A172 (cell line): ENCODE measurements at regions not wholly inside any gene's neighbourhood (a gene's known extent, or its start where the extent isn't known, plus 50 kb on each side); places are given as distances from the start of the nearest gene placed in this dataset.

Experiments used
- DNase-seq: peaks from one replicate; pipeline ENCODE4 v3.0.0-alpha.2; 2015; ENCODE audit warnings: low spot score

- DNase-seq = no peak
Measured at GRCh38 chr3:102747611-102748010, 312.8 kb downstream of the ZPLD1 start.

- DNase-seq = no peak
Measured at GRCh38 chr3:102748646-102749045, 313.8 kb downstream of the ZPLD1 start.

GRCh38 chr3:102750322-102750721 is 315.5 kb downstream of the ZPLD1 start:
- no peak for DNase-seq

GRCh38 chr3:102753901-102754300 is 319.1 kb downstream of the ZPLD1 start:
- DNase-seq = no peak

- DNase-seq = no peak
Measured at GRCh38 chr3:102756706-102757105, 321.9 kb downstream of the ZPLD1 start.

- DNase-seq = no peak
Measured at GRCh38 chr3:102757950-102758349, 323.1 kb downstream of the ZPLD1 start.

GRCh38 chr3:102761766-102762165 is 327.0 kb downstream of the ZPLD1 start:
- DNase-seq = no peak

- DNase-seq = no peak
Measured at GRCh38 chr3:102790747-102791325, 356.0 kb downstream of the ZPLD1 start.

- DNase-seq = no peak
Measured at GRCh38 chr3:102791641-102792589, 357.1 kb downstream of the ZPLD1 start.

- DNase-seq = no peak
Measured at GRCh38 chr3:102796804-102797203, 362.0 kb downstream of the ZPLD1 start.

- no peak for DNase-seq
Measured at GRCh38 chr3:102802819-102803420, 368.1 kb downstream of the ZPLD1 start.

GRCh38 chr3:102810937-102811336 is 376.1 kb downstream of the ZPLD1 start:
- no peak for DNase-seq

GRCh38 chr3:102826636-102827035 is 391.8 kb downstream of the ZPLD1 start:
- no peak for DNase-seq

GRCh38 chr3:102827386-102827785 is 392.6 kb downstream of the ZPLD1 start:
- DNase-seq = no peak

- no peak for DNase-seq
Measured at GRCh38 chr3:102830415-102830814, 395.6 kb downstream of the ZPLD1 start.

GRCh38 chr3:102841866-102842265 is 407.1 kb downstream of the ZPLD1 start:
- no peak for DNase-seq

GRCh38 chr3:102866845-102867244 is 432.0 kb downstream of the ZPLD1 start:
- DNase-seq = no peak

- no peak for DNase-seq
Measured at GRCh38 chr3:102883515-102883914, 448.7 kb downstream of the ZPLD1 start.

GRCh38 chr3:102885289-102885688 is 450.5 kb downstream of the ZPLD1 start:
- DNase-seq = no peak

GRCh38 chr3:102887431-102887830 is 452.6 kb downstream of the ZPLD1 start:
- DNase-seq = no peak

GRCh38 chr3:102896851-102897621 is 462.2 kb downstream of the ZPLD1 start:
- no peak for DNase-seq

GRCh38 chr3:102904629-102905028 is 469.8 kb downstream of the ZPLD1 start:
- no peak for DNase-seq
